HG03457 (cell line): ENCODE measurements at regions not wholly inside any gene's neighbourhood (a gene's known extent, or its start where the extent isn't known, plus 50 kb on each side); places are given as distances from the start of the nearest gene placed in this dataset.
"Not testable (repeated sequence)": the region's sequence is repeated elsewhere in the genome, so short reads cannot be mapped to it uniquely, and the experiment has no call there.

Experiments
- ATAC-seq: cut with Tn5 transposase; IDR thresholded peaks from one replicate; pipeline ENCODE4 v1.9.1; 2021; ENCODE audit warnings: moderate number of reproducible peaks; ENCODE audit not compliant: unreplicated experiment

DNA sequence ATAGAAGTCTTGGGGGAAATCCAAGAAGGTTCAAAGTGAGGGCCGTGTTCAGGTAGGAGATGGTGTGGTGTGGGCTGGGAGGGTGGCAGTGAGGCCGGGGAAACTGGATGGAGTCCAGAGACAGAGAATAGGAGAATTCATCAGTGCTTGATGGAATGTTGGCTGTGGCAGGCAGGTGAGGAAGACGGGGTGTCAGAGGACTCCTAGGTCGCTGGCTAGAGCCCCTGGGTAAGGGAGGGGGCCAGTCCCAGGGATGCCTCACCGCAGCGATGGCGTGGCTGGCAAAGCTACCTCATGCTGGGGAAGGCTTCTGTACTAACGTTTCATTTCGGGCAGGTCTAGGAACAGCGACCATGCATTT, 373.0 kb downstream of the RPS24 start:
- no peak for ATAC-seq

DNA sequence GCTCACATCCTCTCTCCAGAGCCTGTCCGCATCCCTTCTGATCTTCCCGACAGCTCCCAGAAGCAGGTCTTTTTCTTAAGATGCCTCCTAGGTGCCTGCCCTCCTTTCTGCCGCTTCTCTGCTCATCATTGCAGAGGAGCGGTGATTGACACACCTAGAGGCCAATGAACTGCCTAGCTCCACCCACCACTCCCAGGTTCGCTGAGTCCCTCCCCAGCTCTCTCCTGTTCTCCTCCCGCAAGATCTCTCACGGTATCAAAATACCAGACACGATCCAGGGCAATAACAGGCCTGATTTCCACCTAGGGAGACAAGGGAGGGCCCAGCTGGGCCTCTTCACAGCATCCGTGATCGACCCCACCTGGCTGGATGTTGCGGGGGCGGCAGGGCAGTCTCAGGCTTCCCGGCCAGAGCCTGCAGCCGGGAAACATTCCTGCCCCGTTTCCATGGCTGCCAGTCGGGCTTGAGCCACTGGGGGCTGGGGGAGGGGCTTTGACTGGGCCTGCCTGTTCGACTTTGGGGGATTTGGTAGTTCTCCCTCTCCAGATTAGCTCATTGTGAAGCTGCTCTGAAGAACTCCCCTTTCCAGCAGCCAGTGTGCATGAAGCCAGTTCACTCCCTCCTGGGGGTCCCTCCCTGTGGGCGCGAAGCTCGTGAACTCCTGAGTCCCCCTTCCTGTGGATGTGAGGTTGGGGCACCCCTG, 373.5 kb downstream of the RPS24 start:
- ATAC-seq: peak; percentile 61

DNA sequence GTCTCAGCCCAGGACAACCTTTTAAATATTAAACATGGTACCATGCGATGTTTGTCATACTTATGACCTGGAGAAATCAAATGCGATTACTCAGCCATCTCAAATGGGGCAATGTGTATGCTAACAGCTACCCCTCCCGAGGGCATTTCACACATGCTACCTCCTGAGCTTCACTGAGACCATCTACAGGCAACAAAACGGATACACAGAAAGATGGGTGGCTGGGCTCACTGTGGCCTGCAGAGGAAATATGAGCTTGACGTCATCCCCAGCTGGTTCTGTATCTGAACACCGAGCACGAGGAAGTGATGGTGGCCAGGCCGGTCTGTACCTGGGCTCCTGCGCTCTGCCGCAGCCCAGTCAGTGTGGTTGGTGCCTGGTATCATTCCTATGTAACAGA, 374.3 kb downstream of the RPS24 start:
- ATAC-seq: no peak

DNA sequence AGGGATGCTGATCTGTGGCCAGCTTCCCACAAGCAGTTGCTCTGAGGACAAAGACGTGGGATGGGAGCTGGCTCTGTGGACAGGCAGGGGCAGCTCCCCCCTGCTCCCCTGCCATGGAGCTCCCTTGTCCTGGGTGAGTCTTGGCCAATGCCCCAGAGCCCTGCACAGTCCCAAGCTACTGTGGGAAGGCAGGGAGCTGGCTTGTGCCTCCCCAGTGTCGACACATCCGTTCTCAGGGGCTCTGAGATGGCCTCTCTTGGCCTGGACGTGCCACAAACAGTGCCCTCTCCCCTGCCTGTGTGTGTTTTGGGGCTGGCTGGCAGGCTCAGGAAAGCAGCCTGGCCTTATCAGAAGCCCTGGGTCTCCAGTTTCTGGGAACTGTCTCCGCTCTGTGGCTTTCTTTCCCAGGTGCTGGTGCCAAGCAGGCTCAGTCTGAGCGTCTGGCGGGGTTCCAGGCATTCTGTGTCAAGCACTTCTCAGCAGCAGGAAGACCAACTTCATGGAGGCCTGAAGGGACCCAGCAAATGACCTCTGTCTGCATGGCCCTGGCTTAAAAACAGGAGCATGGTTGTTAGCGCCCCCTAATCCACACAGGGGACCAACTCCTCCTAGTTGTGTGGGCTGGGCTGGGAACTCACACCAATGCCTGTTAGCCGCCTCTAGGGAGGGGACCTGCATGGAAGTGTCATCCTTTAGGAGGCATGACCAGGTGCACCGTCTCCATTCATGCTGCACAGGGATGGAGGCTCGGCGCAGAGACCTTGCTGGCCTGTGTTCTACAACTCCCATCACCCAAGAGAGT, 375.2 kb downstream of the RPS24 start:
- no peak for ATAC-seq

DNA sequence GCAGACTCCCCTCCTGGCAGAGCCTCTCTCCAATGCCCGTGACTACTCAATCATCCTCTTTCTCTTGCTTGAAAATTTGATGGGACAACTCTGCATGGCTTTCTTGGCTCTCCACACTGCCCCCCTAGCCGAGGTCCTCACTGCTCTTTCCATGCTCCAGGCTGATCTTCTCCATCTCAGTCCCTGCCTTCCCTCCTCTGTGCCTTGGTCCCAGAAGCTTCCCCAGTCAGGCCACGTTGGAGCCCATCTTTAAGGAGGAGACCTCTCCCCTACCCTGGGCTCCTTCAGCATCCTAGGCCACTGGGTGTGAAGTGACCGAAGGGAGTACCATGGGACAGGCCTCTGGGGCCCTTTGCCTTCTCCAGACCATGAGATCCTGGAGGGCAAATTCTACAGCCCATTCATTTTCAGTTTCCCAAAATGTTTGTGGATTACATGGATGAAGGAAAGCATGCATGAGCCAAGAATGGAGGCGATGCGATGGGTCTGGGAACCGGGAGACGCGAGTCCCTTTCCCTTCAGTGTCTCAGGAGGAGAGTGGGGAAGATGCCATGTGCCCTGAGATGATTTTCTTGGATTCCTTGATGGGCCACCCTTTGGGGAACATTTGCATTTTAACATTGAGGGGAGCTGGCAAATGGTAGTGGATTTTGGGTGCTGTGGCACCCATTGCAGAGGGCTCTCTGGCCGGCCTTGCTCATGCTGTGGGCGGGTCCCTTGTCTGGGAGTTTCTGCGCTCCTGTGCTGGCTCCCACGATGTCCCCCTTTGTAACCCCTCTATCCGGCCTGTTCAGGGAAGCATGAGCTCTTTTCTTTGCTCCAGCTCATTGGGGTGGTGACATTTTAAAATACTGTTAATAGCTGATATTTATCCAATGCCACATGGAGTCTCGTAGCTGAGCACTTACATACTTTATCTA, 376.6 kb downstream of the RPS24 start:
- ATAC-seq: no peak

DNA sequence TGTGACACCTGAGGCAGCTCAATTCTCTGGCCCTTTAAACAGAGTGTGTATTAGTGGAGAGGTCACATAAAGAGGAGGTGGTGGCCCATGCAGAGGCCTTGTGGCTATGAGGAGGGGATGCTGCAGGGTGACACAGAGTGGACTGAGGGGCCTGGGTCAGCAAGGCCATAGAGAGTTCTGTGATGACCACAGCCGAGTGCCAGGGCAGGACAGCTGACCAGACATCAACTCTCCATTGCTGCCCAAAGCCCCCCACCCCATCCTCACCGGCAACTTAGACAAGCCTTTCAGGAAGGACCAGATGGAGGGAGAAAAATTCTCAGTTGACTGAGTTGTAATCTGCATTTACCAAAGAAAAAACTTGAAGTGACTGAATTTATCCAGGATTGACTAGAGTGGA, 378.1 kb downstream of the RPS24 start:
- ATAC-seq: no peak

DNA sequence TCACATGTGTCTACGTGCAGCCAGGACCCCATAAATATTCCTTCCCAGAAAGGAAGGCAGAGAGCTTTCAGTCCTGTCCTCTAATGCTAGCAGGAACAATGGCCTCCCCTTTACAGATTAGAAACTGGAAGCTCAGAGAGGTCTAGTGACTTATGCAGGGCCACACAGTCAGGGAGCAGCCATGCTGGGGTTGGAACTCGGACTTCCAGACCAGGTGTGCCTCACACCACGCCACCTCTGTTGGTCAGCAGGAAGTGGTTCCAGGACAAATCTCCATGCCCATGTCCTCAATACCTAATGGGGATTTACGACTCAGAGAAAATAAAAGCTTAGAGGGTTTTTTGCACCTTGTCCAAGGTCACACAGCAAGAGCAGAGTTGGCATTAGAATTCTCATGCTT, 378.9 kb downstream of the RPS24 start:
- ATAC-seq: no peak

DNA sequence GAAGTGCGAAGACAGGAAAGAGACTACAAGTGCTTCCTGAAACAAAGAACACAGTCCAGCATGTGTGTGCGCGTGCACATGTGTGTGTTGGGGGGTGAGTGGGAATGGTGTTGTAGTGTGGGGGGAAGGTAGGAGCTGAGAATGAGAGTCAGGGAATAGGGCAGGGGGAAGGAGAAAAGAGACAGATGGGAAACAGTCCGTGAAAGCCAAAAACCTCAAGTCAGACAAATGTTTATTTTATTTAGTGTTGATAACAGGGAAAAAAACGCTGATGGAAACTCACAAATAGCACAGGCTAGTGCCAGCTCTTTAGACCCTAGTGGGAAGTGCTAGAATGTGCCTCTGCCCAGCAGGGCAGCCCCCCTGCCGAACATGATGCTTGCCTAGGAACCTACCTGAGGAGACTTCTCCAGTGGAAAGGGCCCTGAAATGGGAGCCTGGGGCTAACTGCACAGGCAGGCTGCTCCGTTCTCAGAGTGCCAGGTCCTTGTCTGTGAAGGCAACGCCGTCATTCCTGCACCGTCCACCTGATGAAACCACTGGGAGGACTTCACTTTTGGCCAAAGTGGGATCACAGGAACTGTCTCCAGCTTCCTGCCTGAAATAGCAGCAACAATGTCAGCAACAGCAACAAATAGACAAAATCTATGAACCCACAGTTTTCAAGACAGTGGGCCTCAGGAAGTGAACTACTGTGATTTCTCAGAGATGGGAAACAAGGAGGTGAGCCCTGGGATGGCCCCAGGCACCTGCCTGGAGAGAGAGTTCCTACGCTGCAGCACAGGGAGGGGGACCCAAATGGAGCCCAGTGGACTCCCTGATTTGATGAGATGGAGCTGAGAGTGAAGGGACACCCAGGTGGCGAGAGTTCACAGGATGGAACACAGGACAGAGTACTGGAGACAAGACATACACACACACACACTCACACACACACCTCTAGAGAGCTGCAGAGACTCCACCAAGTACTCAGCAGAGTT, 379.7 kb downstream of the RPS24 start:
- ATAC-seq: no peak

DNA sequence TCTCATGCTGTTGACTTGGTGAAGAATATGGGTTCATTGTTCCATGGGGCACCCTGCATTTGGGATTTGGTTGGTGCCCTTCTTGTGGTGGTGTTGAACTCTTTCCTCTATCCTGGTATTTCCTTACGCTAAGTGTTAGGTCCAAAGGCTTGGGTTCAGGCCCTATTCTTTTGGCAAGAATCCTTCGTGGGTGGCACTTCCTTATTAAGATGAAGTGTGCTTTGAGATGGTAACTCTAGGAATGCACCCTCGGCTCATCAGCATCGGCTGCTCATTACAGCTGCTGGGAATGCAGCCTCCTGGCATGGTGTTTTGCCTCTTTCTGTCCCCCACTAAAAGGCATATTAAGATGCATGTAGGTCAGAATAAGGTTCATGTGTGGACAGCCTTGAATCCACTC, 380.7 kb downstream of the RPS24 start:
- ATAC-seq: no peak

DNA sequence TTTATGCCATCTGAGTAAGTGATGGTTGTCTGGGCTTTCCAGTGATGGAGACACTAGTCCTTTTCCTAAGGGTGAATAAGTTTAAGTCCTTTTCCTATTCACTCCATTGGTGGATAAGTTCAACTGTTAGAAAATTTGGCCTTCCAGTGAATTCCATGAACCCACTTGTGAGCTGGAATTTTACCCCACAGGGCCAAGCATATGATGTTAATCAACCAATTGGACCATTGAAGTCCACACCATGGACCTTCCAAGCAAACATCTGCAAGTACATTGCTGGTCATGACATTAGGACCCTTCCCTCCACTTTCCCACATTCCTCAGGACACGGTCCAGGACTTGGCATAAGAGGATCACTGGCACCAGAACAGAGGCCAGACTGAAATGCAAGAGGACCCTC, 381.4 kb downstream of the RPS24 start:
- ATAC-seq: no peak

DNA sequence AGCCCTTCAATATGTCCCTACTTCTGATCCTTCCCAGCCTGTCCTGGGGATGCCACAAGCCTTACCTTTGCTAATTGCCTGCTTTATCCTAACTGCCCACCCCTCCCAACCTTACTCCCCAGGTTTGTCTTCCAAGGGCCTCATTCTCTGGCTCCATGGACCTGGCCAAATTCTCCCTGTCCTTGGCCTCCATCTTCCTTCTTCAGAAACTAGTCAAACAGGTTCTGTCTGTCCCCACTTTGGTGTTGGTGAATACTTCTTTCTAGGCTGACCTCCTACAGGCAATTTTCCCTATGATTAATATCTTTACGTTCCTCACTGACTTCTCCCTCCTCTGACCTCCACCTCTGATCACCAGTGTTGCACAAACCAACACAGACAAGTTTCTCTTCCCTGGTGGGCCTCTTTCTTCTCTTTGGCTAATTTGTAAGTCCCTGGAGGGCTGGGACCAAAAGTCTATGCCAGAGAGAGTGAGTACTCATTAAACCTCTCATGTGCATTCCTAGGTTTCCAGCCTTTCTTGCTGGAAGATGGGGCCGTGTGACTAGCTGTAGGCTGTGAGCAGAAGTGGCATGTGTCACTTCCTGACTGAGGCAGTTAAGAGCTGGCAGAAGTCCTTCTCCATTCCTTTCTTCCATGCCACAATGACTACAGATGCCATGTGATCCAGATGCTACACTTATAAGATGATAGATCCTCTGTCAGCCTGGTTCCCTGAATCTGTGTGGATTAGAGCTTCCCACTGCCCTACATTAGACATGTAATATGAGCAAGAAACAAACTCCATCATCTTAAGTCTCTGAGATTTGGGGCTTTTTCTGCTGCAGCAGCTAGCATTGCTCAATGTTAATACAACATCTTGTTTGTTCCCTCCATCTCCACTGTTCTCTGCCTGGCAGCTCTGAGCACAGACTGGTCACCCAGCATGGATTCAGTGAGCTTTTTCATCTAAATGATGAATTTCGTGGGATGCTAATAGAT, 382.7 kb downstream of the RPS24 start:
- no peak for ATAC-seq

DNA sequence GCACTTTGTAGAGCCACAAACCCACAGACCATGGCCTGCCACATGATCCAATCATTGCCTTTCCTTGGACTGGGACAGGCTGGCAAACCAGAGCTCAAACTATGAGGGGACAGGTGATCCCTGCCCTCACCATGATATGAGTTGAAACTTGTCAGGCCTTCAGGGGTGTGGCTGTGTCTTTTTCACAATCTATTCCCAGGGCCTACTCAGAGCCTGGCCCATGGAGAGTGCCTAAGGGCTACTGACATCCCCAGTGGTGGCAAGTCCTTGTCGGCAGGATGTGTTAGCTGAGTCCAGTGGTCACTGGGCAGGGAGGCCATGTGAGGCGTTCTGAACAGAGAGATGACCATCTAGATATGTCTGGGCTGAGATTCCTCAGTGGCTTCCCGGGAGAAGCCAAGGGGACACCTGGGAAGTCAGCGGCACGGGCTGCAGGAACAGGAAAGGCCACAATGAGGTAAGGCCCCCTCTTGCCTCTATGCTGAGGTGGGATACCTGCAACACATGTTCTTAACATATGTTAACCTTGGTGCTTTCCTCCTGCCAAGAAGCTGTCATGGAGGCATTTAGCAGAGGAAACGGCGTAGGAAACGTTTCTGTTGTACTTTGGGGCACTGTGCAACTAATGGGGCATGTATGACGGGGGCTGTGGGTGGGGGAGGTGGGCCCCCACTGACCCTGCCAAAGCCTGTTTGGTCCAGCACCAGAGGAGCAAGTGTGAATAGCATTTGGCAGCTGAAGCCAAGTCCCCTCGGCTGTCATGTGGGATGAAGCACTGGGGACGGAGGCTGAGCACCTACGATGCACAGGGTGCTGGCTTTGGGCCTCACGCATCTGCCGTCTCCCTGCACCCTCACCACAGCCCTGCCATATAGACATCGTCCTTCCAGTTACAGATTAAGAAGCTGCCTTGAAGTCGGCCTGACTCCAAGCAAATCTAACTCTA, 384.0 kb downstream of the RPS24 start:
- no peak for ATAC-seq

DNA sequence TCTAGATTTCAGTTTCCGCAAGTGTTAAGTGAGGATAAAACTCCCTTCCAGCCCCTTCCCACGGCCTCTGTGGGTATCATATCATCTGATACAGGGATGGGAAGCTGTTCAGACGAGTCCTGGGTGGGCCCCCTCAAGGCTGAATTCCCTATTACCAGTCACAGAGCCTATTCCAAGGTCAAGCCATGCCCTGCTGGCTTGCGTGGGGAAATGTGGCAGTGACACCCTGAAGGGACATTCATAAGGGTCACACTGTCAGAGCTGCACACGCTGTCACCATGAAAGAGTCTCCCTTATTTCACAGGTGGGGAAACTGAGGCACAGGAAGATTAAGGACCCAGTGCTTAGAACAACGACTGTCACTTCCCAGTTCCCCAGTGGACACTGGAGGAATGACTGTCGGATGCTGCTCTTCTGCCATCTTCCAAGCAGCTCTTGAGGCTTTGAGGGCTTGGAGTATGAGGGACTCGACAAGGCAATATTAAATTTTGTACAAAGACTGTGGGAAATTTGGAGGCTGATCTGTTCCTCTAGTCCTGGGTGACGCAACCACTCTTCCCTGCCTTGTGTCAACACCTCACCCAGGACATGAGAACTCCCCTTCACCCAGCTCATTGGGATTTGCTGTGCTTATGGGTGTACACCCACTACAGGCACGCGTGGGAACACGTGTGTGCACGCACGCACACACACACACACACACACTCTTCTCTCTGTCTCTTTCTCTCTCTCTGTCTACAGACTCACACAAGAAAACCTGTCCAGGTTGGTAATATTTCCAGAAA, 386.0 kb downstream of the RPS24 start:
- ATAC-seq: no peak

DNA sequence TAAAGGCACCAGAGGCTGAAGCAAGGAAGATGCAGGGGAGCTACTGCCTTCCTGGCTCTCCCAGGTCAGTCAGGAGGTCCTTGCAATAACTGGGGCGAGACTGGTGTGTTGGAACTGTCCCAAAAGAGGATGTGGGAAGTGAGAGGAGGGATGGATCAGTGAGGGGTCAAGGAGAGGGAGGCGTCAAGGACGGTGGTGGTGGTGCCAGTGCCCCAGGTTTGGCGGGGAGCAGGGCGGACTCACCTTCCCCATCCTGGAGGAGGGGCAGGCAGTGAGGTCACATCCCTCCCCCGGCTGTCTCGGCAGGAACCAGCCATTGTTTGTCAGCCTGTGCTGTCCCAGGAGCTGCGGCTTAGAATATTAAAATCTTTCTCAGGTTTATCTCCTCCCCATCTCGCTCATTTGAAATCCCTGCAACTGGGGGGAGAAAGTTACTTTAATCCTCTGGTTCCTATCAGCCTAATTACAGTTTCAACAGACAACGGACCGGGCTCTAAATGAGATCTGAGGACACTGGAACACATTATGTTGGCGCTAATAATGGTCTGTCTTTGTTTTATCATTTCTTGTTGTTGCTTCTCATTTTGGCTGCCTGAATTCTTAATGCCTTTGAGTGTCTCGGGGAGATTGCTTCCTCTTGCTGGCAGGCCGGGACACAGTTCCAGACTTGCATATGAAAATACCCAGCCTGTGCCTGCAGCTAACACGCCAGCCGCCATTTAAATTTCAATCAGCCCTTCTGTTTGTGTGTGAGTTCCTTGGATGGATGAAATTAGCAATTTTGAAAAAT, 387.5 kb downstream of the RPS24 start:
- no peak for ATAC-seq

DNA sequence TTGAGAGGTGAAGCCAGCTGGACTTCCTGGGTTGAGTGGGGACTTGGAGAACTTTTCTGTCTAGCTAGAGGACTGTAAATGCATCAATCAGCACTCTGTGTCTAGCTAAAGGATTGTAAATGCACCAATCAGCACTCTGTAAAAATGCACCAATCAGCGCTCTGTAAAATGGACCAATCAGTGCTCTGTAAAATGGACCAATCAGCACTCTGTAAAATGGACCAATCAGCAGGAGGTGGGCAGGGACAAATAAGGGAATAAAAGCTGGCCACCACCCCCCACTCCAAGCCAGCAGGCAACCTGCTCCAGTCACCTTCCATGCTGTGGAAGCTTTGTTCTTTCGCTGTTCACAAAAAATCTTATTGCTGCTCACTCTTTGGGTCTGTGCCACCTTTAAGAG, 390.4 kb downstream of the RPS24 start:
- not testable (repeated sequence) for ATAC-seq

DNA sequence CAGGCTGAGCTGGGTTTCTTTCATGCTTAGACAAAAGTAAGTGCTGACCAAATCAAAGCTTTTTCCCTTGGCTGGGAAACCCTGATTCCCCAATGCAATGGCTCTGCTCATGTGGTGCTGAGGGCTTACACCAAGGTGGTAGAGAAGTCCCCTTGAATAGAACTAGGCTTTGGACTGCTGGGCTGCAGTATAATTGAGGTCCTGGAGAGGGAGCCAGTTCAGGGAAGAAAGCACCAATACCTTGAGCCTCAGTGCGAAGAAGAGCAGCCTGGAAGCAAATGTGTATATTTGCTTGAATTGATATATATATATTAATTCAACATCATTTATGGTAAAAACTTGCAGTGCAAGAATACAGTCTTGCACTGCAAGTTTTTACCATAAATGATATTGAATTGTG, 391.1 kb downstream of the RPS24 start:
- no peak for ATAC-seq

DNA sequence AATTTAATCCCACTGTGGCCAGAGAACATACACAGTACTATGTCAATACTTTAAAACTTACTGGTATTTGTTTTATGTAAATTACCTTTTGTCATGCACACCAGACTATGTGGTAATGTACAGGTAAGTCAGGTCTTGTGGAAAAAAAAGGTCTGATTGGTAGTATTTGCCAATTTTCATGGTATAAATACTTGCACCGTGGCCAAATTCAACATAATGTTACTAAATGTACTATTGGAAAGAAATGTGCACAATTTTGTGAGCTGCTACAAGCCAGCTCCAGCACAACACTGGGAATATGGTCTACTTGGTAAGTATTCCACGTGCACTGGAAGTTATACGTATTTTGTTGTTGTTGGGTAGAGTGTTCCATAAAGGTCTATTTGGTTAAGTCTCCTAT, 392.5 kb downstream of the RPS24 start:
- ATAC-seq: no peak
